ENCODE measurements at regions not wholly inside any gene's neighbourhood (a gene's known extent, or its start where the extent isn't known, plus 50 kb on each side); places are given as distances from the start of the nearest gene placed in this dataset.

GRCh38 chr1:58857680-58858673 lies 74.1 kb upstream of the JUN start:
- WGBS (ENCODE audit: insufficient coverage, low coverage, missing lambda C conversion rate) = 7% methylated on average over 3 of the region's 3 CpGs
- peak; percentile 60 for ATAC-seq
- TF ChIP-seq TFAP4 (CRISPR knock-in tag; IDR thresholded peaks at IDR 0.05; ENCODE audit: borderline replicate concordance) (no peak), EP300 (IDR thresholded peaks at IDR 0.05; ENCODE audit: low read length) (peak; percentile 17; the same call in 1 of the 2 replicates), MED1 (CRISPR knock-in tag; IDR thresholded peaks at IDR 0.05; ENCODE audit: borderline replicate concordance) (no peak), CBFA2T2 (conservative IDR thresholded peaks at IDR 0.05) (peak; percentile 74), EGR1 (conservative IDR thresholded peaks at IDR 0.05) (peak; percentile 63), ZNF766 (CRISPR knock-in tag; conservative IDR thresholded peaks at IDR 0.05) (no peak), ETV6 (IDR thresholded peaks at IDR 0.05; ENCODE audit: borderline replicate concordance in 1 of 2, low read depth in 2 of 2, low read length in 1 of 2) (no peak), ETV6 (CRISPR knock-in tag; IDR thresholded peaks at IDR 0.05; ENCODE audit: borderline replicate concordance) (no peak), TCF3 (CRISPR knock-in tag; IDR thresholded peaks at IDR 0.05) (peak; percentile 65), NBN (IDR thresholded peaks at IDR 0.05; ENCODE audit: low read depth) (no peak), HDAC8 (tag; IDR thresholded peaks at IDR 0.05) (no peak), CBFA2T3 (IDR thresholded peaks at IDR 0.05) (peak; percentile 85), DPF2 (IDR thresholded peaks at IDR 0.05) (peak; percentile 44; the same call in 1 of the 2 replicates), ARID1B (IDR thresholded peaks at IDR 0.05) (peak; percentile 72), THRA (IDR thresholded peaks at IDR 0.05) (no peak)
- TF ChIP-seq, protein P1, sequence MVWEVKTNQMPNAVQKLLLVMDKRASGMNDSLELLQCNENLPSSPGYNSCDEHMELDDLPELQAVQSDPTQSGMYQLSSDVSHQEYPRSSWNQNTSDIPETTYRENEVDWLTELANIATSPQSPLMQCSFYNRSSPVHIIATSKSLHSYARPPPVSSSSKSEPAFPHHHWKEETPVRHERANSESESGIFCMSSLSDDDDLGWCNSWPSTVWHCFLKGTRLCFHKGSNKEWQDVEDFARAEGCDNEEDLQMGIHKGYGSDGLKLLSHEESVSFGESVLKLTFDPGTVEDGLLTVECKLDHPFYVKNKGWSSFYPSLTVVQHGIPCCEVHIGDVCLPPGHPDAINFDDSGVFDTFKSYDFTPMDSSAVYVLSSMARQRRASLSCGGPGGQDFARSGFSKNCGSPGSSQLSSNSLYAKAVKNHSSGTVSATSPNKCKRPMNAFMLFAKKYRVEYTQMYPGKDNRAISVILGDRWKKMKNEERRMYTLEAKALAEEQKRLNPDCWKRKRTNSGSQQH (CRISPR knock-in tag; IDR thresholded peaks at IDR 0.05) = no peak
- TF ChIP-seq, protein P2, sequence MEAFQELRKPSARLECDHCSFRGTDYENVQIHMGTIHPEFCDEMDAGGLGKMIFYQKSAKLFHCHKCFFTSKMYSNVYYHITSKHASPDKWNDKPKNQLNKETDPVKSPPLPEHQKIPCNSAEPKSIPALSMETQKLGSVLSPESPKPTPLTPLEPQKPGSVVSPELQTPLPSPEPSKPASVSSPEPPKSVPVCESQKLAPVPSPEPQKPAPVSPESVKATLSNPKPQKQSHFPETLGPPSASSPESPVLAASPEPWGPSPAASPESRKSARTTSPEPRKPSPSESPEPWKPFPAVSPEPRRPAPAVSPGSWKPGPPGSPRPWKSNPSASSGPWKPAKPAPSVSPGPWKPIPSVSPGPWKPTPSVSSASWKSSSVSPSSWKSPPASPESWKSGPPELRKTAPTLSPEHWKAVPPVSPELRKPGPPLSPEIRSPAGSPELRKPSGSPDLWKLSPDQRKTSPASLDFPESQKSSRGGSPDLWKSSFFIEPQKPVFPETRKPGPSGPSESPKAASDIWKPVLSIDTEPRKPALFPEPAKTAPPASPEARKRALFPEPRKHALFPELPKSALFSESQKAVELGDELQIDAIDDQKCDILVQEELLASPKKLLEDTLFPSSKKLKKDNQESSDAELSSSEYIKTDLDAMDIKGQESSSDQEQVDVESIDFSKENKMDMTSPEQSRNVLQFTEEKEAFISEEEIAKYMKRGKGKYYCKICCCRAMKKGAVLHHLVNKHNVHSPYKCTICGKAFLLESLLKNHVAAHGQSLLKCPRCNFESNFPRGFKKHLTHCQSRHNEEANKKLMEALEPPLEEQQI (IDR thresholded peaks at IDR 0.05) = no peak

More at GRCh38 chr1:58857680-58858673, 74.1 kb upstream of the JUN start:
- no TSS peak for BruUV-seq (replicated peaks)
- no peak overlapping the region for H3K27ac ChIP-seq (ENCODE audit: extremely low read depth, low read depth, low read length)
- no peaks in the 10 kb centered on the region for H3K79me2 ChIP-seq (ENCODE audit: control insufficient read depth, insufficient read depth, low read length)
- no peaks in the 10 kb centered on the region for H3K9me1 ChIP-seq (ENCODE audit: control insufficient read depth, insufficient read depth, low read length)
- POLR2A ChIA-PET = interaction anchor here (1.0 kb wide), 1 partner anchor 15 kb away, joined by 3 read pairs; no protein-coding TSS in a partner anchor
- no peaks in the 10 kb centered on the region for H3K36me3 ChIP-seq (ENCODE audit: control insufficient read depth, insufficient read depth, low read length)
- in situ Hi-C loops (cut with MboI) = no loop called here
- H3K27me3 ChIP-seq (ENCODE audit: control insufficient read depth in 2 of 2, insufficient read depth in 2 of 2, low read length in 2 of 2) = no peaks in the 10 kb centered on the region
- H3K9ac ChIP-seq (ENCODE audit: insufficient read depth in 1 of 2, low read depth in 2 of 2, low read length in 2 of 2) = peak overlapping the region in 1 of 2 experiments; percentile 19; a peak in 1 of 4 replicates
- H4K20me1 ChIP-seq (replicated peaks; ENCODE audit: control insufficient read depth, insufficient read depth, low read length) = no peaks in the 10 kb centered on the region
- CTCF ChIA-PET (ENCODE audit: low intra/inter-chr PET ratio) = no interaction called here
- DNase-seq (ENCODE audit: extremely low read depth in 1 of 4, low spot score in 3 of 4) (peak in 1 of 4 experiments; percentile 54), FAIRE-seq (peak; percentile 54)
- H3K4me3 ChIP-seq = no peak overlapping the region
- intact Hi-C loops (cut with micrococcal nuclease) = no loop called here
- H3K9me3 ChIP-seq (replicated peaks; ENCODE audit: control insufficient read depth, insufficient read depth, low read depth, low read length) = no peaks in the 10 kb centered on the region
- H3K4me2 ChIP-seq (ENCODE audit: insufficient read depth, low read length) = no peak overlapping the region
- peaks cover 0 to 3% of the 10 kb centered on the region in 2 experiments; a peak in 2 of 5 replicates for H3K4me1 ChIP-seq (replicated peaks in 1 of 2; ENCODE audit: control insufficient read depth in 2 of 2, insufficient read depth in 2 of 2, low read length in 2 of 2)
- no peak overlapping the region for H2AFZ ChIP-seq (ENCODE audit: low read depth, low read length)
